ENCODE measurements at regions not wholly inside any gene's neighbourhood (a gene's known extent, or its start where the extent isn't known, plus 50 kb on each side); places are given as distances from the start of the nearest gene placed in this dataset.

DNA sequence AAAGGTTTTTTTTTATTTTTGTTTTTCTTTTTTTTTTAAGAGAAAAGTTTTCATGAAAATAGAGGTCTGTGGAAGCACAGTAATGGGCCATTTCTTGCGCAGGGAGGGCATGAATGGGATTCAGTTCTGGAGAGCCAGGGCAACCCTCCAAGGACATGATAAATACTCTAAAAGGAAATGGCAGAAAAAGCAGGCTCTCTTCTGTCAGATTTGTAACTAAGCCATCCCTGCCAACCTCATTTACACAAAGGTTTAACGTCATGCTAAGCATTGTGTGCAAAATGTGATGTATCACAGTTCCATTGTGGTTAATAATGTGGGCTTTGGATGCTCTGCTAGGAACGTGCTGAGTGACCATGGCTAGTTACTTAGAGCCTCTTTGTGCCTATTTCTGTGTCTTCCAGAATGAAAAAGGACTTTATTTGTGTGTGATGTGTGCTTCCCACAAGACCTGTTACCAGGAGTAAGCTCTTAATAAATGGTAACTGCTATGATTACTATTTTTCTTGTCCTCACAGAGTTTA, 1095.9 kb upstream of the SORCS1 start:
- H3K27ac ChIP-seq (ENCODE audit: low read depth in 1 of 2, low read length in 2 of 2): no peak overlapping the region
- H3K4me1 ChIP-seq (ENCODE audit: control insufficient read depth in 4 of 4, insufficient read depth in 4 of 4, low read length in 3 of 4): no peaks in the 10 kb centered on the region
- DNase-seq (ENCODE audit: low spot score): no peak
- no peaks in the 10 kb centered on the region for H3K9me3 ChIP-seq (ENCODE audit: control insufficient read depth in 4 of 4, low read length in 3 of 4)
- H3K36me3 ChIP-seq (ENCODE audit: control insufficient read depth in 4 of 4, insufficient read depth in 3 of 4, low read depth in 1 of 4, low read length in 3 of 4): no peaks in the 10 kb centered on the region
- no peaks in the 10 kb centered on the region for H3K27me3 ChIP-seq (ENCODE audit: control insufficient read depth in 4 of 4, insufficient read depth in 4 of 4, low read length in 3 of 4)
- H3K9ac ChIP-seq (ENCODE audit: low read depth in 1 of 2, low read length in 2 of 2): no peak overlapping the region
- H3K4me3 ChIP-seq (ENCODE audit: low read depth in 1 of 3, low read length in 3 of 3): no peak overlapping the region
- 50% methylated on average over 3 of the region's 3 CpGs for WGBS
- TF ChIP-seq MAX (IDR thresholded peaks at IDR 0.05): no peak
- no peak for TF ChIP-seq ATF3 (IDR thresholded peaks at IDR 0.05)
- TF ChIP-seq, protein P1, sequence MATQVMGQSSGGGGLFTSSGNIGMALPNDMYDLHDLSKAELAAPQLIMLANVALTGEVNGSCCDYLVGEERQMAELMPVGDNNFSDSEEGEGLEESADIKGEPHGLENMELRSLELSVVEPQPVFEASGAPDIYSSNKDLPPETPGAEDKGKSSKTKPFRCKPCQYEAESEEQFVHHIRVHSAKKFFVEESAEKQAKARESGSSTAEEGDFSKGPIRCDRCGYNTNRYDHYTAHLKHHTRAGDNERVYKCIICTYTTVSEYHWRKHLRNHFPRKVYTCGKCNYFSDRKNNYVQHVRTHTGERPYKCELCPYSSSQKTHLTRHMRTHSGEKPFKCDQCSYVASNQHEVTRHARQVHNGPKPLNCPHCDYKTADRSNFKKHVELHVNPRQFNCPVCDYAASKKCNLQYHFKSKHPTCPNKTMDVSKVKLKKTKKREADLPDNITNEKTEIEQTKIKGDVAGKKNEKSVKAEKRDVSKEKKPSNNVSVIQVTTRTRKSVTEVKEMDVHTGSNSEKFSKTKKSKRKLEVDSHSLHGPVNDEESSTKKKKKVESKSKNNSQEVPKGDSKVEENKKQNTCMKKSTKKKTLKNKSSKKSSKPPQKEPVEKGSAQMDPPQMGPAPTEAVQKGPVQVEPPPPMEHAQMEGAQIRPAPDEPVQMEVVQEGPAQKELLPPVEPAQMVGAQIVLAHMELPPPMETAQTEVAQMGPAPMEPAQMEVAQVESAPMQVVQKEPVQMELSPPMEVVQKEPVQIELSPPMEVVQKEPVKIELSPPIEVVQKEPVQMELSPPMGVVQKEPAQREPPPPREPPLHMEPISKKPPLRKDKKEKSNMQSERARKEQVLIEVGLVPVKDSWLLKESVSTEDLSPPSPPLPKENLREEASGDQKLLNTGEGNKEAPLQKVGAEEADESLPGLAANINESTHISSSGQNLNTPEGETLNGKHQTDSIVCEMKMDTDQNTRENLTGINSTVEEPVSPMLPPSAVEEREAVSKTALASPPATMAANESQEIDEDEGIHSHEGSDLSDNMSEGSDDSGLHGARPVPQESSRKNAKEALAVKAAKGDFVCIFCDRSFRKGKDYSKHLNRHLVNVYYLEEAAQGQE (IDR thresholded peaks at IDR 0.05): no peak
- no peak for TF ChIP-seq YY1 (IDR thresholded peaks at IDR 0.05)
- no peak for TF ChIP-seq JUND (IDR thresholded peaks at IDR 0.05)

DNA sequence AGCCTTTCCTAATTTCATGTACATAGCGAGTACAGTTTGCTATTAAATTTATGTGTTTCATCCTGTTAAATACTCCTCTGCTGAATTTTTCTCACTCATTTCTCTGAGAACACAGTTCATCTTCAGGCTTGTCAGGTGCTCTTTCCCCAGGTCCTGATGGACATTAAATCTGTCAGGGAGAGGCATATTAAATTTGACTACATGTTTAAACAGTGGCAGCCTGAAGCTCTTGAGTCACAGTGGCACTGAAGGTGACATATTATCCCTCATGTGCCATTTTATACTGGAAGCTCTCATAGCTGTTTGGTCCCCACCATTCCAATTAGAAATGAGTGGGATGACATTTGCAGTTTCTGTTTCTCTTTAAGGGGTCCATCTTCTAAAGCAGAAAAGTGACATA, 1089.6 kb upstream of the SORCS1 start:
- TF ChIP-seq EGR1 (IDR thresholded peaks at IDR 0.05; ENCODE audit: low read depth in 2 of 2) (no peak), TAF1 (conservative IDR thresholded peaks at IDR 0.05) (no peak), NR2F2 (IDR thresholded peaks at IDR 0.05) (no peak), JUND (IDR thresholded peaks at IDR 0.05) (no peak), GABPA (IDR thresholded peaks at IDR 0.05 in 1 of 2, conservative IDR thresholded peaks at IDR 0.05 in 1 of 2) (no peak), FOXA1 (IDR thresholded peaks at IDR 0.05) (no peak), ATF3 (IDR thresholded peaks at IDR 0.05) (no peak), SP1 (IDR thresholded peaks at IDR 0.05) (no peak), HNF4G (IDR thresholded peaks at IDR 0.05) (no peak), HNF4A (conservative IDR thresholded peaks at IDR 0.05) (no peak), MAX (IDR thresholded peaks at IDR 0.05) (no peak), YY1 (IDR thresholded peaks at IDR 0.05) (no peak)
- TF ChIP-seq, protein P1 (IDR thresholded peaks at IDR 0.05): no peak
- Histone ChIP-seq H3K4me1 (ENCODE audit: control insufficient read depth in 4 of 4, insufficient read depth in 4 of 4, low read length in 3 of 4) (no peaks in the 10 kb centered on the region), H3K4me3 (ENCODE audit: low read depth in 1 of 3, low read length in 3 of 3) (no peak overlapping the region), H3K36me3 (ENCODE audit: control insufficient read depth in 4 of 4, insufficient read depth in 3 of 4, low read depth in 1 of 4, low read length in 3 of 4) (no peaks in the 10 kb centered on the region), H3K9me3 (ENCODE audit: control insufficient read depth in 4 of 4, low read length in 3 of 4) (peaks cover 2 to 7% (median 3%) of the 10 kb centered on the region in 4 donors), H3K27ac (ENCODE audit: low read depth in 1 of 2, low read length in 2 of 2) (no peak overlapping the region), H3K9ac (ENCODE audit: low read depth in 1 of 2, low read length in 2 of 2) (no peak overlapping the region), H3K27me3 (ENCODE audit: control insufficient read depth in 4 of 4, insufficient read depth in 4 of 4, low read length in 3 of 4) (no peaks in the 10 kb centered on the region)
- no peak for DNase-seq (ENCODE audit: low spot score)
- WGBS: 89% methylated on average over 1 of the region's 1 CpG

All from liver (tissue), 7 donors.